Left renal cortex interstitium (tissue), 4 donors: ENCODE measurements at regions not wholly inside any gene's neighbourhood (a gene's known extent, or its start where the extent isn't known, plus 50 kb on each side); places are given as distances from the start of the nearest gene placed in this dataset.
"Not testable (repeated sequence)": the region's sequence is repeated elsewhere in the genome, so short reads cannot be mapped to it uniquely, and the experiment has no call there.

Experiments used
- DNase-seq, 4 donors: peaks; one replicate each; pipeline ENCODE4 v3.0.0-alpha.2; 2013; ENCODE audit warnings: low read depth in 4 of 4, low spot score in 2 of 4, missing footprints in 1 of 4

- not testable (repeated sequence) for DNase-seq
Measured at GRCh38 chr6:97779039-97779766, 496.2 kb upstream of the MMS22L start.

- DNase-seq, result no peak
Measured at GRCh38 chr6:97790926-97791590, 508.0 kb upstream of the MMS22L start.

- no peak for DNase-seq
Measured at GRCh38 chr6:97805596-97805995, 522.6 kb upstream of the MMS22L start.

GRCh38 chr6:97812940-97813339 is 529.9 kb upstream of the MMS22L start:
- DNase-seq, result no peak

- no peak for DNase-seq
Measured at GRCh38 chr6:97813889-97814567, 531.0 kb upstream of the MMS22L start.

GRCh38 chr6:97815301-97815812 is 532.3 kb upstream of the MMS22L start:
- no peak for DNase-seq

GRCh38 chr6:97816526-97816925 is 533.5 kb upstream of the MMS22L start:
- DNase-seq, result no peak

- no peak for DNase-seq
Measured at GRCh38 chr6:97819710-97820109, 536.7 kb upstream of the MMS22L start.

GRCh38 chr6:97820400-97820799 is 537.4 kb upstream of the MMS22L start:
- DNase-seq, result no peak

- no peak for DNase-seq
Measured at GRCh38 chr6:97822632-97823031, 539.6 kb upstream of the MMS22L start.

- no peak for DNase-seq
Measured at GRCh38 chr6:97841763-97842162, 558.7 kb upstream of the MMS22L start.

- no peak for DNase-seq
Measured at GRCh38 chr6:97842521-97842920, 559.5 kb upstream of the MMS22L start.

GRCh38 chr6:97849390-97849789 is 566.4 kb upstream of the MMS22L start:
- no peak for DNase-seq

GRCh38 chr6:97850458-97851212 is 567.6 kb upstream of the MMS22L start:
- no peak for DNase-seq

GRCh38 chr6:97863697-97864096 is 580.7 kb upstream of the MMS22L start:
- DNase-seq, result no peak

GRCh38 chr6:97864366-97864765 is 581.4 kb upstream of the MMS22L start:
- no peak for DNase-seq

- no peak for DNase-seq
Measured at GRCh38 chr6:97864826-97865225, 581.8 kb upstream of the MMS22L start.

- DNase-seq, result no peak
Measured at GRCh38 chr6:97865612-97866011, 582.6 kb upstream of the MMS22L start.

- DNase-seq, result no peak
Measured at GRCh38 chr6:97866616-97867015, 583.6 kb upstream of the MMS22L start.

- DNase-seq, result no peak
Measured at GRCh38 chr6:97867177-97867576, 584.2 kb upstream of the MMS22L start.

GRCh38 chr6:97870273-97870672 is 587.3 kb upstream of the MMS22L start:
- DNase-seq, result no peak
